Stimulated activated CD4-positive, alpha-beta T cell treated with anti-CD3 and anti-CD28 coated beads, Interleukin-1b, Interleukin-23, amount 100 ng/mL, for 4 hours (primary cell): ENCODE measurements at regions not wholly inside any gene's neighbourhood (a gene's known extent, or its start where the extent isn't known, plus 50 kb on each side); places are given as distances from the start of the nearest gene placed in this dataset.
A peak's percentile ranks its signal among the peaks of the same experiment; 100 is the strongest.
"Not testable (repeated sequence)": the region's sequence is repeated elsewhere in the genome, so short reads cannot be mapped to it uniquely, and the experiment has no call there.

ENCODE experiments used
- DNase-seq, 2 donors: peaks; one replicate each; pipeline ENCODE4 v3.0.0-alpha.2; 2020; ENCODE audit warnings: low read depth in 2 of 2

DNA sequence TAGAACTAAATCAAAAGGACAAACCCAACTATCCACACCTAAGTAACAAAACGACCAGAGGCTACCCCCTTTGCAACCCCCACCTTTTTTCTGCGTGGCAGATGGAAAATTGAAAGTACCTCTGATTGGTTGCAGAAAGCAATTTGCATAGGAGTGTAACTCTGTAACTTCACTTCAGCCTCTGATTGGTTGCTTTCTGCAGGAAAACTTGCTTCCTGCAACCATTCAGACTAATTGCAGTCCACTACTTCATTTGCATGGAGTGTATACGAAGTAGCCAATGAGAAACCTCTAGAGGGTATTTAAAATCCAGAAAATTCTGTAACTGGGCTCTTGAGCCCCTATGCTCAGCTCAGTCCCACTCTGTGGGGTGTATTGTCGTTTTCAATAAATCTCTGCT is 129.1 kb upstream of the OLIG3 start:
- DNase-seq, result no peak

DNA sequence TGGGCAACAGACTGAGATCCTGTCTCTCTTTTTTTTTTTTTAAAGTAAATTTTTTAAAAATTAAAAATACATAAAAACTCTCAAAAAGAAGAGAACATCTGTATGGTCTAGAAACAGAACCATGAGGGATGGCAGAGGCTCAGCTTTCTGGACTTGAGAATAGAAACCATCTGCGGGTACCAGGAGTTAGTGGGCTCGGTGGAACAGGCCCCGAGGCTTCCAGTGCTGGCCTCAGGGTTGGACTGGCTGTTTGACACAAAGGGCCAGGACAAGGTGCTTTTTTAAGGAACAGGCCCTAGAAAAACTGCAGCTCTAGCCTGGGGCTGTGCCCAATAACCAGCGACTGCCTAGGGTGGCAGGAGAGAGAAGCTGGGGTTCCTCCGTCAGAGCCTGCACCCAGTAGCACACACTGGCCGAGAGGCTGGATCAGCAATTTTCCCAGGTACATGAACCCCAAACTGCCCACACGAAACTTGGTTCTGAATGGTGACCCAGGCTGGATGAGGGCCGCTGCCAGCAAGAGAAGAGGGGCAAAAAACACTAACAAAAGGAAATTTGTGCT is 131.0 kb upstream of the OLIG3 start:
- DNase-seq, result no peak

DNA sequence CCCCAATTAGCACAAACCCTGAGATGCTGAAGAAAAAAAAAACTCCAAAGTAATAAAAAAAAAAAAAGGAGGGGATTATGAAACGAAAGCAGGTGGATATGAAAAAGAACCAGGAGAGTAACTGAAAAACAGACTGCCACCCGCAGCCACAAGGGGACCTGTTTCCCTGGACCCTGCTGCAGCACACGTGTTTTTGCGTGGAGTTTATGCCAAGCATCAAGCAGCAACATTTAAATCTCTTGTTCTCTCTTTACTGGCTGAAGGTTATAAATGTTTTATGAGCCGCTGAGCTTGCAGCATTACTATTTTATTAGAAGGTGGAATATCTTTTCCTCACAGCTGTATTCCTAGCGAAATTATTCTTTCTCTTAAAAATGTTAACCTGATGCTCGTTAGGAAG is 131.6 kb upstream of the OLIG3 start:
- no peak for DNase-seq

DNA sequence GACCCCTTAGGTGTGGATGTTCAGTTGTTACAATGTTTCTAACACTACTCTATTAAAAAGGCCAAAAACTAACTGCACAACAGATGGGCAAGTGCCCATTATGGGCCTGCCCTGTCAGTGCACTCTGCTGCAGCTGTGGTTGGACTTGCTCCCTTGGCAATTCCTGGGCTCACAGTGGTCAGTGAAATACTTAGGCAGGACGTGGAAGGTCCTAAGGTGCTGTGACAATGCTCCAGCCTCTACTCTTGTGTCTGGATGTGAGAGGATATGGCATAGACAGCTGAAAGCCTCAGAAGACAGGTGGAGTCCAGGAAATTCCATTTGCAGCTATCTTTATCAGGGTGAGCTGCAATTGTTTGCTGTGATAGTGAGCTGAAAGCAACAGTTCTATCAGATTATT is 136.5 kb upstream of the OLIG3 start:
- no peak for DNase-seq

DNA sequence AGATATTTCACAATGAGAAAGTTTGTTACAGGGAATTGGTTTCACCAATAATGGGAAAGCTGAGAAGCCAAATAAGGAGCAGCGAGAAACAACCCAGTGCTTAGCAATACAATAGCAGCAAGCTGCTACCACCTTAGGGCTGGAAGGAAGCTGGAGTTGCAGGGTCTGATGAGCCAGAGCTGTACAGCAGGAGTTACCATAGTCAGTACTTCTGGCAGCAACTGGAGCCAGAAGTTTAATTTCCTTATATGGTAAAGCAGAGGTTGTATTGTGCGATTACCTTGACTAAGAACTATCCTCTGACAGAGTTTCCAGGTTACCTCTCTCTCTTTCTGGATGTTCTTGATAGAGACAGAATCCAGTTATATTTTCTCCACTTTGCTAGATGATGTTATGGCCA is 137.1 kb upstream of the OLIG3 start:
- DNase-seq, result no peak

DNA sequence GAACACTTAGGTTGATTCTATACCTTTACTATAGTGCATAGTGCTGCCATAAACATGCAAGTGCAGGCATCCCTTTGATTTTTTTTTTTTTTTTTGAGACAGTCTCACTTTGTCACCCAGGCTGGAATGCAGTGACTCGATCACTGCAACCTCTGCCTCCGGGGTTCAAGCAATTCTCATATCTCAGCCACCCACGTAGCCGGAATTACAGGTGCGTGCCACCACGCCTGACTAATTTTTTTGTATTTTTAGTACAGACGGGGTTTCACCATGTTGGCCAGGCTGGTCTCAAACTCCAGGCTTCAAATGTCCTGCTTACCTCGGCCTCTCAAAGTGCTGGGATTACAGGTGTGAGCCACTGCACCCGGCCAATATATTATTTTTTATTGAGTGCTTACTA is 140.0 kb upstream of the OLIG3 start:
- not testable (repeated sequence) for DNase-seq

DNA sequence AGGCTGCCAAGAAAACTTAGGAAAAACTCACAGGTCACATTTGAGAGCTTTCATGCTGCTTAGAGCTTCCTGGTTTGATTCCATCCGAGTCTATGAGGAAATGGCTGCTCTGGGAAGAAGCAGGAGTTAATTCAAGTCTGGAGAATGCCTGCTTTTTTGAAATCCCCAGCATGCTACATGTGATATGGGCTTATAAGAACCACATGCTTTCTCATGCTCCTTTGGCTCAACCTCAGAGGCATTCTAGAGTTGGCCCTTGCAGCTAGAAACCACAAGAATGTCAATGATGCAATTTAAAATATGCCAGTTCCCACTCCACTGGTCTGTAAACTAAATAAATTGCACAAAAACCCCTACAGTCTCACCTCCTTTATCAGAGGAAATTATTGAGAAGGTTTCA is 142.9 kb upstream of the OLIG3 start:
- no peak for DNase-seq

DNA sequence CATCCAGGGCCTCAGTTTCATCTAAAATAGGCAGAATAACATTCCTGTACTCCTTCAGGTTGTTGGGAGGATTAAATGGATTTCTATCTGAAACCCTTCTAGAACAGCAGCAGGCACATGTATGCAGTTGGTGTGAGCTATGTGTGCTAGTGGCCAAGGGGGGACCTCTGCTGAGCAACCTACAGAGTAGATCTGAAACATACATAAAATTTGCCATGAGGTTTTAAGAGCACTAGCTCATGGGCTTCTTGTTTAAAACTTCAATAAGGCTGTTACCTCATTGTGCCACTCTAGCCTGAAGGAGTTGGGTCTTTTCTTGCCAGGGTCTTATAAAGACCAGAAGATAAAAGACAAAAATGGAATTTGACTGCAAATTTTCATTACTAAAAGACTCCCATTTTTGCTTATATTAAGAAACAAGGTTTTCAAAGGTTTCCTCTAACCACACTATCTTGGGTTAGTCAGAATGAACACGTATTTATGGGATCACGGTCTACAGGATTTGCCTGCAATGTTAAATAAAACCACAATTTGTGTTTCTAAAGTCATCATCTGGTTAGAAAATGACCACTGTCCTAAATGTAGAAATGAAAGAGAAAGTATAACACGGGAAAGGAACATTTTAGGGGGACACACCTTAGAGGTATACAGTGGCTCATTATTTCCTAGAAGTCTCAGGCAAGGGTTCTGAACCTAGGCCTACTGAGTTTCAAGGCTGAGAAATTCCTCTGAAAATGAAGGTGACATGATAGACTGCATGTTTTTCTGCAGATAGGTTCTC is 144.9 kb upstream of the OLIG3 start:
- no peak for DNase-seq

DNA sequence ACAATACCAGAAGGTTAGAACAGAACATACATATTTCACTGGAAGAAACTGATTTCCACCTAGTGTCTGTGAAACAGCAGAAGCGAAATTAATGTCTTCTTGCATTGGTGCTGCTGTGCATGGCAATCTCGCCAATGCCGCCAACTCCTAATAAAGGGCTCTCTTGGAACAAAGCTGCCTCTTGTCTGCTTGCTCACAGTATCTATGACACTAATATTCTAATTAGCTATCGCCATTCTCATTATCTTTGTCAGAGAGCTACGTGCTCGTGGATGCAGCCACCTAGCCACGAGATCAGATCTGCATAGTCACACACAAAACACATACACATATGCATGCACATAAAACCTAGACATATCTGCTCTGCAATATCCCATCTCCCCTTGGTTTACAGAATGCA is 145.9 kb upstream of the OLIG3 start:
- DNase-seq, result no peak

DNA sequence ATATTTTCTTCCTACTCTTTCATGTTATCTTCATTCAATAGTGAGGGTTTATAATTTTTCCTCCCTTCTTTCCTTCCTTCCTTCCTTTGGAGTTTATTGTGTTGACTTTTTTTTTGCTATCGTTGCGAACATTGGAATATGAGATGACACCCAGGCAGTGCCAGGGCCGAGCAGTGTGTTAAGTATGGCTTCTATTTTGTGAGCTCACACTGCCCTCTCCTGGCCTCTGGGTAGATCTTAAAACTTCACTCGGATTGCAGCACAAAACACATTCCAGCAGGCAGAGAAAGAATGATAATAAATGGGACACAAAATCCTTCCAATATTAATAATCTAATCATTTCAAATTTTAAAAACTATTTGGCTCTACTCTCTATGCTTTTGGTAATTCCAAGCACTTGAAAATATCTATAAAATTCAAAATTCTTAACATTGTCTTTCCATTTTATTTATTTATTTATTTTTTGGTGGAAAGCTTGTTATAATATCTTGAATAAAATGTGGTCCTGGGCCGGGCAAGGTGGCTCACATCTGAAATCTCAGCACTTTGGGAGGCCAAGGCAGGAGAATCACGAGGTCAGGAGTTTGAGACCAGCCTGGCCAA is 147.4 kb upstream of the OLIG3 start:
- DNase-seq, result peak; percentile 30 to 48

DNA sequence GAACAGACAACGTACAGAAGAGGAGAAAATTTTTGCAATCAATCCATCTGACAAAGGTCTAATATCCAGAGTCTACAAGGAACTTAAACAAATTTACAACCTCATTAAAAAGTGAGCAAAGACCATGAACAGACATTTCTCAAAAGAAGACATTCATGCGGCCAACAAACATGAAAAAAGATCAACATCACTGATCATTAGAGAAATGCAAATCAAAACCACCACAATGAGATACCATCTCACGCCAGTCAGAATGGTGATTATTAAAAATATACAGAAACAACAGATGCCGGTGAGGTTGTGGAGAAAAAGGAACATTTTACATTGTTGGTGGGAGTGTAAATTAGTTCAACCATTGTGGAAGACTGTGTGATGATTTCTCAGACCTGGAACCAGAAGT is 149.0 kb upstream of the OLIG3 start:
- DNase-seq, result not testable (repeated sequence)

DNA sequence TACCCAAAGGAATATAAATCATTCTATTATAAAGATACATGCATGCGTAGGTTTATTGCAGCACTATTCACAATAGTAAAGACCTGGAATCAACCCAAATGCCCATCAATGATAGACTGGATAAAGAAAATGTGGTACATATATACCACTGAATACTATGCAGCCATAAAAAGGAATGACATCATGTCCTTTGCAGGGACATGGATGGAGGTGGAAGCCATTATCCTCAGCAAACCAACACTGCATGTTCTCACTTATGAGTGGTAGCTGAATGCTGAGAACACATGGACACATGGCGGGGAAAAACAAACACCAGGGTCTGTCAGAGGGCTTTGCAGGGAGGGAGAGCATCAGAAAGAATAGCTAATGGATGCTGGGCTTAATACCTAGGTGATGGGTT is 149.4 kb upstream of the OLIG3 start:
- DNase-seq, result not testable (repeated sequence)

DNA sequence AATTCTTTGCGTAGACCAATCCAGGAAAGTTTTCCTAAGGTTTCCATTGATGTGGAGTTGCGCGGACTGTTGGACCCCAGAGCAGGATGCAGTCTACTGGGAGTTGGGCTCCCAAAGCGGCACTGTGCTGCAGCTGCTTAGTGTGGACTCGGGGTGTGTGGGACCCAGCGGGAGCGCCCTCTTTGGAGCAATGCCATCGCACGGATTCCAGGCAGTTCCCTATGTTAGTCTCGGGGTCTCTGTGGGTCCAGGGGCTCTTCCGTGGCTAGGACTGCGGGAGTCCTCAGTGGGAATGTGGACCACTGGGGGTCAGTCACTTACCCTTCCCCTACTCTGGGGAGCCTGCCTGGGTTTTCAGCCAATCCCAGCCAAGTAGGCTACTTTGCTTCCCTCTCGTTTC is 151.7 kb upstream of the OLIG3 start:
- no peak for DNase-seq

DNA sequence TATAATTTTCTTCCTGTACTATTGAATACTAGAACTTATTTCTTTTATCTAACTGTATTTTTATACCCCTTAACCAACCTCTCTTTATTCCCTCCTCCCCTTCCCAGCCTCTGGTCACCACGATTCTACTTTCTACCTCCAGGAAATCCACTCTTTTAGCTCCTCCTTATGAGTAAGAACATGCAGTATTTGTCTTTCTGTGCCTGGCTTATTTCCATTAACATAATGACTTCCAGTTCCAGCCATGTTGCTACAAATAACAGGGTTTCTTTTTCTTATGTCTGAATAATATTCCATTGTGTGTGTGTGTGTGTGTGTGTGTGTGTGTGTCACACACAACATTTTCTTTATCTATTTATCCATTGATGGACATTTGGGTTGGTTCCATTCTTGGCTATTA is 152.3 kb upstream of the OLIG3 start:
- DNase-seq, result no peak

DNA sequence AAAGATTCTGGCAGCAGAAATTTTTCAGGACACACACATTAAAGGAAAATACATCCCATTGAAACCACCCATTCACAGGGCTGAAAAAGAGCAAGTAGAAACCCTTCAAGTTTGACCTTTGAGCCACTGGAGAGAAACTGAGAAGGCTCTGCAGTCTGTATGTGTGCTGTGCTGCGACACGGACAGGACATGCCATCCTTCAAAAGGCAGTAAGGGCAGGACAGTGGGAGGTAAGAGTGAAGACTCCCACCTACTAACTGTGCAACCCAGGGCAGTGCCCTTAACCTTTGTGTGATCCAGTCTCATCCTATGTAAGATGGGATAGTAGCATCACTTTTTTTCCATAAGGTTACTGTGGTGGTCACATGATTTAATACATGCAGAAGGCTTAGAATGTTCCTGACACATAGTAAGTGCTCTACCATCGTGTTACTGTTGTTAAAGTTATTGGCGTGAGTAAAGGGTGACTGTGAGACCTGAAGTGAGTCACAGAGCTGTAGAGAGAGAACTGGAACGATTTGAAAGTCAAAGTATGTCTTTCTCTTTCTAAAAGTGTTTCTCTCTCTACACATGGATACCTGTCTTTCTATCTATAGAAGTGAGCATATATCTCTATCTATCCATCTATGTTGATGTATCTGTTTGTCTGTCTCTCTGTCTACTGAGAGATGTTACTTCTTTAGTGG is 153.7 kb upstream of the OLIG3 start:
- DNase-seq, result no peak

DNA sequence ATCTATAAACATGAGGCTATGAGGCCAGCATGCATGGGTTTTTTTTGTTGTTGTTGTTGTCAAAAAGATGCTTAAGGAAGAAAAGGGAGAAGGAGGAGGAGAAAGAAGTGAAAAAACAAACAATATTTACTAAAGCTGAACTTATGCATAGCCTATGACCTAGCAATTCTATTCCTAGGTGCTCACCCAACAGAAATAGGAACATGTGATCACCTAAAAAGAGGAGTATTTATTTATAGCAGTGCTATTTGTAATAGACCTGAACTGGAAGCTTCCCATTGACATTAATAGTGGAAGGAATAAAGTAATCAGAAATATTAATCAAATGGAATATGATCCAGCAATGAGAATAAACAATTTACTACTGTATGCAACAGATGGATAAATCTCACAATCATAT is 156.5 kb upstream of the OLIG3 start:
- DNase-seq, result no peak

DNA sequence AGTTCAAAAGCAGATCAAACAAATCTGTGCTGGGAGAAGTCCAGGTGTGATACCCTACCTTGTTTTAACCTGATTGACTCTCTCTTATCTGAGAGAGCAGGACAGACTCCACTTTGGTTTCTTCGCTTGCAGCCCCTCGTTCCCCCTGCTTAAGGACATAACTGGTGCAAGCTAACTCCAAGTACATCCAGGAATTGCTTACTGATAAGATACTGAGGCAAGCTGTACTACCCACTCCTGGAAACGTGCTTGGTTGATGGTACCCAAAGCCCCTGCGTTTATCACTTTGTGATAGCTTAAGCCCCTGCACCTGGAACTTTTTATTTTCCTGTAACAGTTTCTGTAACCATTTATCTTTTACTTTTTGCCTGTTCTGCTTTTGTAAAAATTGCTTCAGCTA is 157.0 kb upstream of the OLIG3 start:
- no peak for DNase-seq

DNA sequence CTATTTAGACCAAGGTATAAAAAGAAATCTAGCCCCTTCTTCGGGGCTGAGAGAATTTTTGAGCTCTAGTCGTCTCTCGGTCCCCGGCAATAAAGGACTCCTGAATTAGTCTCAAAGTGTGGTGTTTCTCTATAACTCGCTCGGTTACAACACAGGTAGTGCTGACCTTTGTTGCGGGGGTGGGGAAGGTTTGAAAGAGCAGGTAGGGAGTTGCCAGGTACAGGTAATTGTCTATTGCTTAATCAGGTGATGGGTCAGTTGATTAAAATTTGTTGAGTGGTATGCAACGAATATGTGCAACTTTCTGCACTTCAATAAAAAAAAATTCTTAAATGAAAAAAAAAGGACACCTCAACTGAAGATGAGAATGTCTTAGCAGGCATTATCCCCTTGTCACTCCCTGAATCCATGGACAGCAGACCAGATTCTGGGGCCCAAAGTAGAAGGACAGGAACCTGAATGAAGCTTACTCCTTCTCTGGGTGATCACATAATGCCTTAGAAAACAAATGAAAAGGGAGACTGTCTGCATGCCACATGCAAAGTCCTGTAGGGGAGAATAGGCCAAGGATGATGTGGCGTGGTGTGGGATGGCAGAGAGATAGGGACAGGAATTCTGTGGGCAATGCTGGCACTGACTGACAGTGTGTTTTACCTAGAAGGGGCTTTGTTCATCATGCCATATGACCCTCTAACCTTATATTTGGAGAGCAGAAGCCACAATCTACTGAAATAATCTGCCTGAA is 157.6 kb upstream of the OLIG3 start:
- DNase-seq, result no peak

DNA sequence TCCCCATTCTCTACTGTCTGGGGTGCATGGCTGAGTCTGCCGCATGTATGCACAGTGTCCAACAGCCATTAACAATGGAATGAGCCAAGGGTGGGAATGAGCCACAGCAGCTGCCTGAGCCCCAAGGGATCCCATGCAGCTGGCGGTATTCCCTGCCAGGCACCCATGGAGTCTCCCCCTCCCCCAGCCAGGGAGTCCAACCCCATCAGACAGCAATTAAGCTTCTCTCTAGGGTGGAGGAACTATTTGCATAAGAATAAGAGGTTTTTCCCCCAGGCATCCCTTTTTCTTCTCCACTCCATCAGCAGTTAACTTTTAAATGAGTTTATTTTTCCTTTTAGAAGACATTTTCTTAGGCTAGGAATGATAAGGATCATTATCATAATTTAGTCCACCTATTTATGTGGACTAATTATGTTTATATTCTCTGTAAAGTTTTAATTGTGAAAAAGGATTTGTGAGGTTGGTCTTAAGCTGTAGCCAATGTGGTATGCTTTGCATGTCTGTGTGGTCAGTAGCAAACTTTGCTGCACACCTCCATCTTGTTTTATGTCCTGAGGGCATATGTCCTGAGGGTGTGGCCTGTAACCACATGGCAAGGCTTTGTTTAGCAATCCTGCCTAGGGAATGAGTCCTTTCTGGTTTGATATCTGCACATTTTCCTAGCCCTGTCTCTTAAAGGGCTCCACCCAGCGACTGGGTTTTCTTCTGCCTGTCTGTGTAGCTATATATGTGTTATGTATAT is 158.9 kb upstream of the OLIG3 start:
- no peak for DNase-seq

DNA sequence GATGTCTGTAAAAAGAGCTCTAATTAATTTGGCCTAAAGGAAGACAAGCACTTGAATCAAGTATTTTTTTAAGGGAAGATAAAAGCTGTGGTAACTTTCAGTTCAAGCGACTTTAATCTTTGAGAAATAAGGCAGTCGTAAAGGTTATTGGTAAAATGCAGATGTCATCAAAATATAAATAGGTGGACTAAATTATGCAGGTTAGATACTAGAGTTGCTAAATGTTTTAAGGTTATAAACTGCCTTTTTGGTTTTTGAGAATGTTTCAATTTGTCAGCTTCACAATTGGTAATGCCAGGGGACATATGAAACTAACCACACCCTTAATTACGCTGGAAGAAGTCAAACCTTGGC is 159.5 kb upstream of the OLIG3 start:
- no peak for DNase-seq

DNA sequence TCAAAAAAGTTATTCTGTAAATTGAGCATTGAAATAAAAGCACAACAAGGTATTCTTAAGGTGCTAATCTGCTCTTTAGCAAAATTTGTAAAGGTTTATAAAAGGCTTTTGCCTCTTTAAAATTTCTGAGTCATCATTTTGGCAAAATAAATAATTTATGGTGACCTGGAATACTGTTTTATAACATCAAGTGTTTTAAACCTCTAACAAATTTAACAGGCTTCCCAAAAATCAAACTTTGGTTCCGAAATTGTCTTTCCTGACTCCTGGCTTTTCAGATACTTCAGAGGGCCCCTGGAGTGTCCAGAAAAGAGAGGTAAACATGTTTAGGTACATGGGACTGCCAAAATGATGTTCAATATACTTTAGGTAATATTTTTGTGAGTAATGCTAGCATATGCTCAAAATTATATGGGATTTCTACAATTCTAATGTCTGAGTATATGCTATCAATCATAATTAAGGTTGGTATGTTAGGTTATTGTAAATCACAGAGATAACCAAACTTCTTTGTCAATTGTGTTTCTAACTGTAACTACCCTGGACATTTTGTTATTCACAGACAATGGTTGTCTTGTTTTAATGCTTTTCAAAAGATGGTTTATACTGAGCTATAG is 160.3 kb upstream of the OLIG3 start:
- no peak for DNase-seq
